GM21423 (cell line): ENCODE measurements at regions not wholly inside any gene's neighbourhood (a gene's known extent, or its start where the extent isn't known, plus 50 kb on each side); places are given as distances from the start of the nearest gene placed in this dataset.

Source experiments
- ATAC-seq: cut with Tn5 transposase; IDR thresholded peaks from one replicate; pipeline ENCODE4 v1.9.1; 2021; ENCODE audit warnings: mild to moderate bottlenecking, moderate library complexity; ENCODE audit not compliant: unreplicated experiment

DNA sequence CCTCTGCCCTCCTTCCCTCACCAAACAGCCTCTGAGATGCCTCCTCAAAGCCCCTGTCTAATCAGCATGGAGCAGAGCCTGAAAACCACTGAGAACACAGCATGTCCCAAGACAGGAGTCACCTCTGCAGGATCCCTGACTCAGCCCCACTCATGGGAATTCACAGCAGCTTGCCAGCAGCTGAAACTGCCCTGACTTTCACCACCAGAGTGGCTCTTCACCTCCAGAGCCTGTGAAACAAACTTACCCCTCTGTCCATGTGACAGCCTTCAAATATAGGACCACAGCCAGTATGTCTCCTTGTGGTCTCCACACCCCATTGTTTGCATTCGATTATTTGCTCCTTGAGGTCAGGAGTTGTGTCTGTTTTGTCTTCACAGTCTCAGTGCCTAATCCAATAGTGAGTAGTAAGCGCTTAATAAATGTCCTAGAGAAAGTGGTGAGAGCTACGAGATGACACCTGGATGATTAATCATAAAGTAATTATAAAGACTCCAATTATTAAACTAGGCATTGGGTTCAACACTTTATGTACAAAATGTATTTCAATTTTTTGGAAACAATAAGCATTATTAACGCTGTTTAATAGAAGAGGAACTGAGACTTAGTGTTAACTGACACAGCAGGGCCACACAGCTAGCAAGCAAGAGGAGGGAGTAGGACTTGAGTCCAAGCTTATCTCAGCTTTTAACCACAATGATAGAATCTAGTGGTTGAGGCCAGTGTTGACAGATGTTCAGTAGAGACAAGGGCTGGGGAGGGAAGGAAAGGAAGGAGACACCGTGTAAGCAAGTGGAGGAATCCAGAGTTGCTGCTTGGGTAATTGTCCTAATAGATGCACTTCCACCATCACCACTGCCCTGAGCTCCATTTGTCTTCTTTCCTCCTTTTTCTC, 358.7 kb upstream of the TNP1 start:
- ATAC-seq, result peak; percentile 59

- ATAC-seq, result no peak
Observed at GRCh38 chr2:217216982-217217381, 357.1 kb upstream of the TNP1 start.

DNA sequence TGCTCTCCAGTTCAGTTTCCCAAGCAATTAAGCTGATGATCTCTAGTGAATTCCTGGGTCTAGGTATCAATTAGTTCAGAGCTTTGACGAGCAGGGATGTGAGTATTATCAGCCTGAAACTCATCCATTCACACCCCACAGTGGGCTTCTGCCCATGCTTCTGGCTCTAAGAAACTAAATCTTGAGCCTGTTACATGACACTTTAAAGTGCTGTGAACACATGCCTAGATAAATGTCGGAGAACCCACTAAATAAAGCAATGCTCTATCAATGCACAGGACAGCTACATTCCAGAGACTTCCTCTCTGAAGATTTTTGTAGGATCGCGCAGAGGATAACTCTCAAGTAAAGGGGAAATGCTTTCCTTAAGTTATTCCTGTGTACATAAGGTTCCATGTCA, 356.5 kb upstream of the TNP1 start:
- no peak for ATAC-seq

- ATAC-seq, result no peak
Observed at GRCh38 chr2:217215877-217216276, 356.0 kb upstream of the TNP1 start.

GRCh38 chr2:217208867-217209266, 349.0 kb upstream of the TNP1 start:
- no peak for ATAC-seq

GRCh38 chr2:217207699-217208010, 347.8 kb upstream of the TNP1 start:
- ATAC-seq, result no peak

DNA sequence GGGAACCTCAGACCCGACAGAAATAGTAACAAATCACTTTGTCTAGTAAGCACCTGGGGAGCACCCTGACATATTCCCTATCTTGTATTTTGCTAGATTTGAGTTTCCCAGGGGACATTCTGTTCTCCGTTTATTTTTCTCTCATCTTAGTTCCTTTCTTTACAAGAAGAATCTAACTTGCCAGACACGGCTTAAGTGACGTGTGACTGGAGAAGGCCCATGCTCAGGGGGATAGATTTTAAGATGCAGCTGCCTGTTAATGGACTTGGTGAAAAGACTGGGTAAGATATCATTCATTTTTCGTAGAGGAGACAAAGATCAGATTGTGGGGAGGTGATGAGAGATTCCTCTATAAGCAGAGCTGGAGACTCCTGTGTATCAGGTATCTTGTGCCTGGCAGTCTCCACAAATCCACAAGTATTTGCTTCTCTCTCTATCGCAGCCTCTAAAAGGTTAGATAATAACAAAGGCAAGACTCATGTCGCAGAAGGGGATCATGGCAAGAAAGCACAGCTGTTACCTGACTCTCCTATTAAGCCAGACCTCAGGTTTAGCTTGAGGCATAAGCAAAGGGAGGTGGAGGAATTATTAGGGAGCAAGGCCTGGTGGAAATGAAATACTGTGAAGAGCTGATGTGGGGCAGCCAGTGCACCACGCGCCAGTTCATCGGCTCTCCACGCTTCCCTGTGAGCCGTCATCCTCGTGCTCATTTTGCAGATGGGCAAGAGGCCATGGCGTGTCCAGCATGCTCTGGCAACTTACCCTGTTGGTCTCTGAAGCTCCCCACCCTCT, 347.2 kb upstream of the TNP1 start:
- ATAC-seq, result no peak

- no peak for ATAC-seq
Observed at GRCh38 chr2:217206016-217206725, 346.3 kb upstream of the TNP1 start.

GRCh38 chr2:217204358-217204757, 344.5 kb upstream of the TNP1 start:
- no peak for ATAC-seq

- ATAC-seq, result no peak
Observed at GRCh38 chr2:217203086-217203485, 343.2 kb upstream of the TNP1 start.

DNA sequence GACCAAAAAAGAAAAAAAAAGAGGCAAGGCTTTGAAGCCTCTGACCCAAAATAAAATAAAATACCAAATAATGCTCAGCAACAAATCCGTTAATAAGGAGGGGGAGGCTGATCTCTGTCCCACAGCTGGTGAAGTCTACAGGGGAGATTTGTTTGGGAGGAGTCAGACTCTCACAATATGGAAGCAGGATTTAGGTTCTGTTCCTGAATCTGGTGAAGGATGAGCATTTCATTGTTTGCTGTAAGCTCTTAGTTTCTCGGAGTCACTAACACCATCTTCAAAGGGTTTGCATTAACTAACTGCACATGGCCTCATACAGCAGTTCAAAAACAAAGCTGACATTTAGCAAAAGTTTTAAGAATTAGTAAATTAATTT, 339.4 kb upstream of the TNP1 start:
- no peak for ATAC-seq

DNA sequence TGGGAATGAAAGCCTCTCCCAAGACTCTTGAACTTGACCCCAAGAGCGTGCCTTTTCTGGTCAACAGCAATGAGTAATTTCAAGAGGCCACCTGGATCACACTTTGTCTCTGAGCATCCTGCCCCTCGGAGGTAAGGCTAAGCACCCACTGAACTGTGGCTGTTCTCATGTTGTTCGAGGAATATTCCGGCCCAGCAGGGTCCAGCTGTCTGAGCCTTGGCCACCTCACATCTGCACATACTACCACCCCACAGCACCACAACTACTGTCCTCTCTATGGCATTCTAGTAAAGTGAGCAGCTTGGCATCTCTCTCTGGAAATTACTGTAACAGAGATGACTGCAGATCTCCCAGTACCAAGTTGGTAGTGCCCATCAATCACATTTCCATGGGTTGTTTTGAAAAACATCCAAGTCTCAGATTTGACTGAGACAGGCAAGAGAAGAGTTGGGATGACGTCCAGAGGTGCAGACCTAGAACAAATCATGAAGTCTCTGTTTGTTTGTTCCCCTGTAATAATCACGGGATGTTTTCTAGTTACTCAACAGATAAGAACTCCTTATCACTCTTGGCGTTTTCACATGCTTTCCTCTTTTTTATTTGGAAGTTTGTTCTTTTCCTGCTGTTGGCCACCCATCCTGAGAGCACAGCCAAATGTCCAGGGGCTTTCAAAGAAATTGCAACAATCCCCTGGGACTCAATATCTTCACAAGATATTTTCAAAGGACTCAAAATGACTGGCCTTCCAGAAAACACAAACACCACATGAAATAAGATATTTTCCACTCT, 336.0 kb upstream of the TNP1 start:
- ATAC-seq, result no peak

DNA sequence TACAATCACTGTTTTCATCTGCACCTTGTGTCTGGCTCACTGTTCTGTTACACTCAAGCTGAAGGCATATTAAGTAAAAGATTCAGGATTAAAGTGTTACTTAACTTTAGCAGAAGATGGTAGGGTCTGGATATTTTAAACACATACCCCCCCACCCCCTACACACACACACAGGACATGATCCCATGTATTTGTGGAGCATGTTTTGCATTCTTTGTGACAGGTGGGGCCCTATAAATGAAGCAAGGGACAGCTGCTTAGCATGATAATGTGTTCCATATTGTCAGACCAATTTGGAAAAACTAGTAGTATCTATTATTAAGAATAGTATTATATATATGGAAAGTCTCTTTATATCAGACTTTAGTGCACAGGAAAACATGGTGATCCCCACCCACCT, 335.2 kb upstream of the TNP1 start:
- no peak for ATAC-seq

GRCh38 chr2:217193431-217194340, 333.8 kb upstream of the TNP1 start:
- no peak for ATAC-seq

DNA sequence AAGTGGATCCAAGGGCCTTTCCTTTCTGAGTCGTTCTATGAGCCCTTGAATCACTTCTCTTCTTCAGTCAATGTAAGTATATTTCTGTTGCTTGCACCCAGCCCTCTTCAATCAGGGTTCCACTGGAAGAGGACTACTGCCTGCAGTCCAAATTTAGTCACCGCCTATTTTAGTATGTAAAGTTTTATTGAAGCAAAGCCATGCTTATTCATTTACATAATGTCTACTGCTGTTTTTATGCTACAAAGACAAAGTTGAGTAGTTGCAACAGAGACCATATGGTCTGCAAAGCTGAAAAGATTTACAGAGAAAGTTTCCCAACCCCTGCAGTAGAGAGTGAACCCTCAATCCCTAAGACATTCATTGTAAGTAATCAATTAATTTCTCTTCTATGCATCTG, 332.5 kb upstream of the TNP1 start:
- no peak for ATAC-seq

DNA sequence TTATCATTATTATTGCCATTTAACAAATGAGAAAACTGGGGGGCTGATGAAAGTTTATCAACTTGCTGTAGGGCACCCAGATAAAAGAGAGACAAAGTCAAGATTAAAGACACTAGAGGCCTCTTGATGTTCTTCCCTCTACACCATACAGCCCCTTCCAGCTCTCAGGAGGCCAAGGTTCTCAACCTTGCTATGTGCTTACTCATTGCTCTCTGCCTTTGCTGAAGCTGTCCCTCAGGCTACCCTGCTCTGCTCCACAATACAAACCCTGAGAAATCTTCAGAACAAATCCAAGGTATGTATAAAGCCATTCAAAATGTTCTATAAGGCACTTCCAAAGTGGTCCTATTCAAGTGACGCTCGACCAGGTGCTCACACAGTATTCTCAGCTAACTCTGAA, 329.9 kb upstream of the TNP1 start:
- no peak for ATAC-seq

DNA sequence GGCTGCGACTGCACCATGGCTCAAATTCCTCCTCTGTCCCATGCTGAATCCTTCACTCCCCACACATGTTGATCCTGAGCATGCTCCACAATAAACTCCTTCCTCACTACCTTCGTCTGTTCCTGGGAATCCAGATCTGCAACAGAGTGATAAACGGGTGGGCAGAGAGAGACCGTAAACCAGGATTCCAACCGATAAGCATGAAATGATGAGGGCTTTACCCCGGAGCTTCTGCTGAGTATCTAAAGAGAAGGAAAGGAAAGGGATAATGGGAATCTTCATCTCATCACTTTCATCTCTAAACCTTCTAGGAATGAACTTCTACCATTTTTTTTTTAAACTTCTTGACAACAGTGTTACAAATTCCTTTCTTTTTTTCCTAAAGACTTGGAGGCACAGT, 329.3 kb upstream of the TNP1 start:
- no peak for ATAC-seq

DNA sequence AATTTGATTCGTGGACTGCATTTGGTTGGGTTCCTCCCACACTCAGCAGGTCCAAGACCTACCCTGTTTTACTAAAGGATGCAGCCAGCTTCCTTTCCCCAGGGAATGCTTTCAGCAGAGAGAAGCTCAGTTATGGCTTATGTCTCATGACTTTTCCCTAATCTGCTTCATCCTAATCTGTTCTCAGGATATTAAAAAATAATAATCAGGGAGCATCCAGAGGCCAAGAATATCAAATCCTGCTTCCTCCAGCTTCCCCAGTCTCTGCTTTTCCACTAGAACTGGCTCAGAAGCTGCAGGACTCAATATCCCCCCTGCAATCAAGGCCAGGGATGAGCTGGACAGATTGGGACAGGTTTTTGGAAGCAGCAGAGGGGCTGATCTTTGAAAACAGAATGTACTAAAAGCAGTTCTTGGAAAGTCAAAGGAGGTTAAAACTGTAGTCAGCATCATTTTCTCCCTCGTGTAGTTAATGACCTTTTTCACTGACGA, 326.9 kb upstream of the TNP1 start:
- ATAC-seq, result no peak

GRCh38 chr2:217186152-217186551, 326.3 kb upstream of the TNP1 start:
- no peak for ATAC-seq
